Epidermal melanocyte (primary cell): ENCODE measurements at regions not wholly inside any gene's neighbourhood (a gene's known extent, or its start where the extent isn't known, plus 50 kb on each side); places are given as distances from the start of the nearest gene placed in this dataset.

ENCODE experiments used
- DNase-seq: peaks from one replicate; pipeline ENCODE4 v3.0.0; 2011; ENCODE audit warnings: low spot score; ENCODE audit not compliant: insufficient read length

GRCh38 chr3:118354556-118354955, 680.1 kb downstream of the IGSF11 start:
- DNase-seq, result no peak

GRCh38 chr3:118369892-118370491, 664.7 kb downstream of the IGSF11 start:
- DNase-seq, result no peak

- no peak for DNase-seq
Observed at GRCh38 chr3:118380576-118380975, 654.1 kb downstream of the IGSF11 start.

- no peak for DNase-seq
Observed at GRCh38 chr3:118396491-118396890, 638.2 kb downstream of the IGSF11 start.

- DNase-seq, result no peak
Observed at GRCh38 chr3:118400086-118400485, 634.6 kb downstream of the IGSF11 start.

GRCh38 chr3:118400886-118401285, 633.8 kb downstream of the IGSF11 start:
- no peak for DNase-seq

- no peak for DNase-seq
Observed at GRCh38 chr3:118401887-118402286, 632.8 kb downstream of the IGSF11 start.

GRCh38 chr3:118402971-118403370, 631.7 kb downstream of the IGSF11 start:
- DNase-seq, result no peak

GRCh38 chr3:118406562-118406961, 628.1 kb downstream of the IGSF11 start:
- DNase-seq, result no peak

- DNase-seq, result no peak
Observed at GRCh38 chr3:118408431-118408830, 626.2 kb downstream of the IGSF11 start.

GRCh38 chr3:118412503-118412902, 622.1 kb downstream of the IGSF11 start:
- DNase-seq, result no peak

GRCh38 chr3:118425272-118425837, 609.3 kb downstream of the IGSF11 start:
- no peak for DNase-seq

GRCh38 chr3:118433825-118434224, 600.8 kb downstream of the IGSF11 start:
- no peak for DNase-seq

GRCh38 chr3:118435851-118436350, 598.7 kb downstream of the IGSF11 start:
- no peak for DNase-seq

GRCh38 chr3:118436697-118437262, 597.9 kb downstream of the IGSF11 start:
- no peak for DNase-seq

GRCh38 chr3:118445036-118445435, 589.6 kb downstream of the IGSF11 start:
- DNase-seq, result no peak

- DNase-seq, result no peak
Observed at GRCh38 chr3:118447339-118447738, 587.3 kb downstream of the IGSF11 start.

GRCh38 chr3:118466795-118467330, 567.8 kb downstream of the IGSF11 start:
- DNase-seq, result no peak

- no peak for DNase-seq
Observed at GRCh38 chr3:118468801-118469200, 565.8 kb downstream of the IGSF11 start.

- no peak for DNase-seq
Observed at GRCh38 chr3:118472586-118472985, 562.1 kb downstream of the IGSF11 start.

- no peak for DNase-seq
Observed at GRCh38 chr3:118473343-118473742, 561.3 kb downstream of the IGSF11 start.

GRCh38 chr3:118476885-118477618, 557.6 kb downstream of the IGSF11 start:
- no peak for DNase-seq
